ENCODE measurements at regions not wholly inside any gene's neighbourhood (a gene's known extent, or its start where the extent isn't known, plus 50 kb on each side); places are given as distances from the start of the nearest gene placed in this dataset.

- TF ChIP-seq ZNF157 (tag by site-specific recombination; IDR thresholded peaks at IDR 0.05) (no peak), SCRT2 (tag by site-specific recombination; IDR thresholded peaks at IDR 0.05) (peak; percentile 99), ZNF2 (tag by site-specific recombination; IDR thresholded peaks at IDR 0.05) (peak; percentile 21; the same call in 1 of the 2 replicates), PRDM4 (tag by site-specific recombination; IDR thresholded peaks at IDR 0.05) (no peak), ZNF501 (tag by site-specific recombination; IDR thresholded peaks at IDR 0.05) (0 out of 2 replicates have a peak, but pooled peaks have one; percentile 22), ZIC2 (tag by site-specific recombination; IDR thresholded peaks at IDR 0.05) (peak; percentile 90), HOXD13 (CRISPR knock-in tag; IDR thresholded peaks at IDR 0.05; ENCODE audit: borderline replicate concordance) (no peak), ZNF174 (tag by site-specific recombination; IDR thresholded peaks at IDR 0.05) (no peak), ZNF302 (tag by site-specific recombination; IDR thresholded peaks at IDR 0.05; ENCODE audit: low read depth) (no peak), FEZF1 (tag by site-specific recombination; IDR thresholded peaks at IDR 0.05) (no peak), ZEB2 (tag by site-specific recombination; IDR thresholded peaks at IDR 0.05) (no peak; the same call in 1 of the 2 replicates), GLI2 (tag by site-specific recombination; IDR thresholded peaks at IDR 0.05; ENCODE audit: borderline replicate concordance, low read depth) (no peak), ZNF610 (tag by site-specific recombination; IDR thresholded peaks at IDR 0.05; ENCODE audit: borderline replicate concordance) (no peak), BCL11A (tag by site-specific recombination; IDR thresholded peaks at IDR 0.05; ENCODE audit: low read depth) (no peak), ZNF175 (tag by site-specific recombination; IDR thresholded peaks at IDR 0.05) (no peak), ZNF148 (tag by site-specific recombination; IDR thresholded peaks at IDR 0.05; ENCODE audit: borderline replicate concordance) (no peak), ZNF645 (tag by site-specific recombination; IDR thresholded peaks at IDR 0.05) (no peak), ZNF701 (tag by site-specific recombination; IDR thresholded peaks at IDR 0.05) (no peak), GLIS1 (tag by site-specific recombination; IDR thresholded peaks at IDR 0.05) (peak; percentile 67), MYNN (tag by site-specific recombination; IDR thresholded peaks at IDR 0.05; ENCODE audit: borderline replicate concordance) (no peak), ZNF449 (tag by site-specific recombination; IDR thresholded peaks at IDR 0.05) (no peak), ZNF394 (tag by site-specific recombination; IDR thresholded peaks at IDR 0.05; ENCODE audit: borderline replicate concordance) (no peak), ZNF433 (tag by site-specific recombination; IDR thresholded peaks at IDR 0.05; ENCODE audit: low read depth) (no peak), ZNF76 (tag by site-specific recombination; IDR thresholded peaks at IDR 0.05; ENCODE audit: borderline replicate concordance, low read depth) (no peak), GLIS2 (tag by site-specific recombination; IDR thresholded peaks at IDR 0.05) (peak; percentile 88; the same call in 1 of the 2 replicates), ZFP3 (tag by site-specific recombination; IDR thresholded peaks at IDR 0.05; ENCODE audit: low read depth) (no peak), ZNF837 (tag by site-specific recombination; IDR thresholded peaks at IDR 0.05) (no peak), ZNF23 (tag by site-specific recombination; IDR thresholded peaks at IDR 0.05; ENCODE audit: borderline replicate concordance) (no peak), ZNF324 (tag by site-specific recombination; IDR thresholded peaks at IDR 0.05) (no peak), ZNF114 (tag by site-specific recombination; IDR thresholded peaks at IDR 0.05) (no peak), ZNF777 (tag by site-specific recombination; IDR thresholded peaks at IDR 0.05; ENCODE audit: borderline replicate concordance) (no peak), EGR2 (tag by site-specific recombination; IDR thresholded peaks at IDR 0.05; ENCODE audit: low read depth) (no peak), ZBTB21 (tag by site-specific recombination; IDR thresholded peaks at IDR 0.05) (no peak), BCL11B (tag by site-specific recombination; IDR thresholded peaks at IDR 0.05; ENCODE audit: low read depth) (no peak)
Measured at GRCh38 chr11:16606784-16607674, 131.4 kb upstream of the C11orf58 start (continued).
